GM20000 (cell line): ENCODE measurements at regions not wholly inside any gene's neighbourhood (a gene's known extent, or its start where the extent isn't known, plus 50 kb on each side); places are given as distances from the start of the nearest gene placed in this dataset.
"Not testable (repeated sequence)": the region's sequence is repeated elsewhere in the genome, so short reads cannot be mapped to it uniquely, and the experiment has no call there.

Experiments used
- DNase-seq: peaks from one replicate; pipeline ENCODE4 v3.0.0; 2012; ENCODE audit warnings: low spot score
- CTCF ChIP-seq: IDR thresholded peaks from 2 replicates; pipeline ENCODE4 v1.5.1; 2012; ENCODE audit warnings: mild to moderate bottlenecking, control low read depth; ENCODE audit errors: extremely low read depth, missing control alignments

GRCh38 chr13:24995225-24995804 is 100.6 kb upstream of the PABPC3 start:
- peak; percentile 67 for DNase-seq

GRCh38 chr13:24997367-24997967 is 98.5 kb upstream of the PABPC3 start:
- TF ChIP-seq CTCF = peak; percentile 56
- peak; percentile 27 for DNase-seq

More at GRCh38 chr13:24995225-24995804, 100.6 kb upstream of the PABPC3 start:
- TF ChIP-seq CTCF = peak; percentile 71

GRCh38 chr13:24998433-24998832 is 97.5 kb upstream of the PABPC3 start:
- no peak for DNase-seq
- TF ChIP-seq CTCF = no peak

GRCh38 chr13:25001476-25002206 is 94.3 kb upstream of the PABPC3 start:
- TF ChIP-seq CTCF = no peak
- no peak for DNase-seq

- DNase-seq = not testable (repeated sequence)
Observed at GRCh38 chr13:25002311-25002710, 93.6 kb upstream of the PABPC3 start.

- not testable (repeated sequence) for DNase-seq
Observed at GRCh38 chr13:25004489-25004888, 91.4 kb upstream of the PABPC3 start.

- DNase-seq = peak; percentile 49
Observed at GRCh38 chr13:25005050-25005497, 90.9 kb upstream of the PABPC3 start.

- DNase-seq = not testable (repeated sequence)
Observed at GRCh38 chr13:25007389-25007788, 88.5 kb upstream of the PABPC3 start.

- not testable (repeated sequence) for DNase-seq
Observed at GRCh38 chr13:25014398-25014973, 81.5 kb upstream of the PABPC3 start.

- DNase-seq = not testable (repeated sequence)
Observed at GRCh38 chr13:25017176-25017575, 78.8 kb upstream of the PABPC3 start.

GRCh38 chr13:25017808-25018728 is 77.9 kb upstream of the PABPC3 start:
- peak; percentile 35 for DNase-seq
